Left cardiac atrium (tissue), 4 donors: ENCODE measurements at regions not wholly inside any gene's neighbourhood (a gene's known extent, or its start where the extent isn't known, plus 50 kb on each side); places are given as distances from the start of the nearest gene placed in this dataset.
A peak's percentile ranks its signal among the peaks of the same experiment; 100 is the strongest.
"Not testable (repeated sequence)": the region's sequence is repeated elsewhere in the genome, so short reads cannot be mapped to it uniquely, and the experiment has no call there.

Source experiments
- ATAC-seq, 2 donors: fragments of 200-7000 bp; cut with Tn5 transposase; one replicate each; pipeline ENCODE4 v1.9.1; 2020; ENCODE audit warnings: mild to moderate bottlenecking in 2 of 2, moderate library complexity in 2 of 2
- DNase-seq: peaks from one replicate; pipeline ENCODE4 v3.0.0-alpha.2; 2020
- intact Hi-C, 2 donors: fragments of 100-400 bp; cut with DNase I; formaldehyde crosslinking; loops; one replicate each; pipeline versions ENCODE4 v1.14.1 to v1.15.1; 2022 to 2023
- donor health status: DM: no; HTN: yes; CAD: no.
- donor health status: DM: no; HTN: yes; CAD: no; lungs with severe emphysema.
- donor health status: DM: yes; HTN: yes; CAD: no.
- donor health status: Dilated cardiomyopathy.

- ATAC-seq: no peak
- intact Hi-C loops: no loop called here
- no peak for DNase-seq
Observed at GRCh38 chr4:45317739-45318138, 591.4 kb upstream of the GNPDA2 start.

GRCh38 chr4:45317276-45317675, 590.9 kb upstream of the GNPDA2 start:
- intact Hi-C loops: no loop called here
- no peak for DNase-seq

GRCh38 chr4:45316257-45316656, 589.9 kb upstream of the GNPDA2 start:
- ATAC-seq (peak; percentile 10 to 68), DNase-seq (no peak)
- intact Hi-C loops: no loop called here

More at GRCh38 chr4:45317276-45317675, 590.9 kb upstream of the GNPDA2 start:
- ATAC-seq: peak; percentile 88 to 99

GRCh38 chr4:45302828-45303227, 576.5 kb upstream of the GNPDA2 start:
- no peak for DNase-seq
- intact Hi-C loops: no loop called here
- no peak for ATAC-seq

- intact Hi-C loops: no loop called here
- ATAC-seq: no peak
- no peak for DNase-seq
Observed at GRCh38 chr4:45294464-45294863, 568.1 kb upstream of the GNPDA2 start.

GRCh38 chr4:45293335-45293734, 567.0 kb upstream of the GNPDA2 start:
- DNase-seq (no peak), ATAC-seq (no peak)
- intact Hi-C loops: no loop called here

- ATAC-seq: no peak
Observed at GRCh38 chr4:45292844-45293243, 566.5 kb upstream of the GNPDA2 start.

GRCh38 chr4:45284400-45285085, 558.2 kb upstream of the GNPDA2 start:
- no peak for ATAC-seq
- intact Hi-C loops: no loop called here
- DNase-seq: no peak

More at GRCh38 chr4:45292844-45293243, 566.5 kb upstream of the GNPDA2 start:
- DNase-seq: no peak
- intact Hi-C loops: no loop called here

- DNase-seq (no peak), ATAC-seq (no peak)
- intact Hi-C loops: no loop called here
Observed at GRCh38 chr4:45283352-45283751, 557.0 kb upstream of the GNPDA2 start.

- intact Hi-C loops: no loop called here
- no peak for ATAC-seq
- no peak for DNase-seq
Observed at GRCh38 chr4:45280121-45280520, 553.8 kb upstream of the GNPDA2 start.

GRCh38 chr4:45275862-45276261, 549.5 kb upstream of the GNPDA2 start:
- intact Hi-C loops: no loop called here
- no peak for DNase-seq
- no peak for ATAC-seq

- not testable (repeated sequence) for ATAC-seq
Observed at GRCh38 chr4:45248106-45248505, 521.8 kb upstream of the GNPDA2 start.

GRCh38 chr4:45241976-45242375, 515.6 kb upstream of the GNPDA2 start:
- intact Hi-C loops: no loop called here
- ATAC-seq (no peak), DNase-seq (no peak)

More at GRCh38 chr4:45248106-45248505, 521.8 kb upstream of the GNPDA2 start:
- intact Hi-C loops, DNase-seq: not testable (repeated sequence)

GRCh38 chr4:45229206-45229605, 502.9 kb upstream of the GNPDA2 start:
- DNase-seq (no peak), ATAC-seq (no peak)
- intact Hi-C loops: no loop called here

GRCh38 chr4:45215976-45216542, 489.7 kb upstream of the GNPDA2 start:
- ATAC-seq: no peak
- intact Hi-C loops: no loop called here
- no peak for DNase-seq

GRCh38 chr4:45208476-45208875, 482.1 kb upstream of the GNPDA2 start:
- DNase-seq, intact Hi-C loops, ATAC-seq: not testable (repeated sequence)

GRCh38 chr4:45207864-45208331, 481.5 kb upstream of the GNPDA2 start:
- DNase-seq, intact Hi-C loops, ATAC-seq: not testable (repeated sequence)

- intact Hi-C loops, ATAC-seq, DNase-seq: not testable (repeated sequence)
Observed at GRCh38 chr4:45207241-45207863, 481.0 kb upstream of the GNPDA2 start.

- ATAC-seq (no peak), DNase-seq (no peak)
- intact Hi-C loops: no loop called here
Observed at GRCh38 chr4:45199736-45200135, 473.4 kb upstream of the GNPDA2 start.

- no peak for ATAC-seq
- intact Hi-C loops: no loop called here
- DNase-seq: no peak
Observed at GRCh38 chr4:45188501-45188900, 462.1 kb upstream of the GNPDA2 start.
